Mucosa of rectum (tissue), 2 donors: ENCODE measurements at regions not wholly inside any gene's neighbourhood (a gene's known extent, or its start where the extent isn't known, plus 50 kb on each side); places are given as distances from the start of the nearest gene placed in this dataset.
"Not testable (repeated sequence)": the region's sequence is repeated elsewhere in the genome, so short reads cannot be mapped to it uniquely, and the experiment has no call there.

ENCODE experiments used
- H3K27ac ChIP-seq, 2 donors: one replicate each; pipeline ENCODE4 v1.7.0; 2013; ENCODE audit warnings: inconsistent platforms in 2 of 2, low read depth in 2 of 2, low read length in 2 of 2
- H3K27me3 ChIP-seq, 2 donors: one replicate each; pipeline ENCODE4 v1.7.0; 2013; ENCODE audit warnings: low read length in 2 of 2; ENCODE audit not compliant: control insufficient read depth in 2 of 2, insufficient read depth in 2 of 2
- H3K36me3 ChIP-seq, 2 donors: one replicate each; pipeline ENCODE4 v1.7.0; 2013; ENCODE audit warnings: low read length in 2 of 2; ENCODE audit not compliant: control insufficient read depth in 2 of 2, insufficient read depth in 2 of 2
- H3K4me1 ChIP-seq, 2 donors: one replicate each; pipeline ENCODE4 v1.7.0; 2013; ENCODE audit warnings: low read length in 2 of 2, mild to moderate bottlenecking in 1 of 2; ENCODE audit not compliant: control insufficient read depth in 2 of 2, insufficient read depth in 2 of 2
- H3K4me3 ChIP-seq, 2 donors: one replicate each; pipeline ENCODE4 v1.7.0; 2013; ENCODE audit warnings: low read length in 2 of 2
- H3K9ac ChIP-seq, 2 donors: one replicate each; pipeline ENCODE4 v1.7.0; 2013; ENCODE audit warnings: low read length in 2 of 2, low read depth in 1 of 2, mild to moderate bottlenecking in 1 of 2
- H3K9me3 ChIP-seq, 2 donors: one replicate each; pipeline ENCODE4 v1.7.0; 2013; ENCODE audit warnings: low read length in 2 of 2; ENCODE audit not compliant: control insufficient read depth in 2 of 2
- donor health status: healthy.
- donor health status: Normal muscosa, but diverticular disease.

DNA sequence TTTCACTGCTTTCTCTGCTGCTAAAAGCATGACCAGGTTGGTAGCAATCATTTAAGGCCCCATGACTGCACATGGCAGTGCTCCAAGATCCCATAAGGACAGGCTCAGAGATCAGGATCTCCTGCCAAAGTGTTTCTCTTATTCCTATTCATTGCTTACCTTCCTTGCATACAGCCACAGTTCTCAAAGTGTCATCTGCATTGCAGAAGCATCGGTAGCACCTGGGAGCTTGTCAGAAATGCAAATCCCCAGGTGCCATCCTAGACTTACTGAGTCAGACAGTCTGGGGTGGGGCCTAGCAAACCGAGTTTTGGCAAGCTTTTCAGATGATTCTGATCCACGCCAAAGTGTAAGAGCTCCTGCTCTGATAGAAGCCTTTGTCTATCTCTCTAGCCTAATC is 489.0 kb upstream of the AUTS2 start:
- H3K4me1 ChIP-seq: no peaks in the 10 kb centered on the region
- no peak overlapping the region for H3K4me3 ChIP-seq
- H3K9ac ChIP-seq: no peak overlapping the region
- no peak overlapping the region for H3K27ac ChIP-seq
- no peaks in the 10 kb centered on the region for H3K36me3 ChIP-seq
- no peaks in the 10 kb centered on the region for H3K27me3 ChIP-seq
- H3K9me3 ChIP-seq: no peaks in the 10 kb centered on the region

DNA sequence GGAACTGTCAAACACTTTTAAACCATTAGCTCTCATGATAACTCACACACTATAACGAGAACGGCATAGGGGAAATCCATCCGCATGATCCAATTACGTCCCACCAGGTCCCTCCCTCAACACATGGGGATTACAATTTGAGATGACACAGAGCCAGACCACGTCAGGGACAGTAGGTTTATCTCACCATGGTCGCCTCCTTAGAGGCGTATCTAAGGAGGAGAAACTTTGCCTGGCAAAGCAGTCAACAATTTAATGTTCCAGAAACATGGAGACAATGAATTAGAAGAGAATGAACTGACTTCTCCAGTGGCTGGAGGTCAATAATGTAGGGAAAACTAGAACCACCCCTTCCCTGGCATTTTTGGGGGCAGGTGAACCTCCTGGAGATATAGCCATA is 488.4 kb upstream of the AUTS2 start:
- Histone ChIP-seq H3K27ac (no peak overlapping the region), H3K9ac (no peak overlapping the region), H3K36me3 (no peaks in the 10 kb centered on the region), H3K27me3 (no peaks in the 10 kb centered on the region), H3K4me3 (no peak overlapping the region), H3K9me3 (no peaks in the 10 kb centered on the region), H3K4me1 (no peaks in the 10 kb centered on the region)

DNA sequence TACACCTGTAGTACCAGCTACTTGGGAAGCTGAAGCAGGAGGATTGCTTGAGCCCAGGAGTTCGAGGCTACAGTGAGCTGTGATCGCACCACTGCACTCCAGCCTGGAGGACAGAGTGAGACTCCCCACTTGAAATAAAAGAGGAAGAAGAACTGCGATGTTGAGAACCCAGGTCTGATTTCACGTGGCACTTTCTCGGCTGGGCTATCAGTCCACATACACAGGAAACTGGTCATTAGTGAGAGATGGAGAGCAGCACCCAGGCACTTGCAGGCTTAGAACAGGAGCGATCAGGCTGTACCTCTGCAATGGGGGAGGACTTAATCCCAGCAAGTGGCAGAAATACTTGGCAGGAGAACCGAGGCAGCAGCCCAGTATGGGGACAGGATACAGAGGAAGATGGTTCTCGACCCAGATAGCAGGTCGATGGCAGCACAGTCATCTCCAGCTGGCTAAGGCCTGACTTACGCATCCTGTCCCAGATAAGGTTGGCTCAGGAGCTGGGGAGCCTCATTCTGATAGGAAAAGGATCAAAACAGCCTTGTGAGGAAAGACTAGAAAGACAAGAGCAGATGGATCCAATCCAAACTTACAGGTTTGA is 487.7 kb upstream of the AUTS2 start:
- H3K27ac ChIP-seq: no peak overlapping the region
- no peak overlapping the region for H3K9ac ChIP-seq
- no peaks in the 10 kb centered on the region for H3K36me3 ChIP-seq
- no peaks in the 10 kb centered on the region for H3K27me3 ChIP-seq
- H3K4me1 ChIP-seq: no peaks in the 10 kb centered on the region
- H3K9me3 ChIP-seq: no peaks in the 10 kb centered on the region
- H3K4me3 ChIP-seq: no peak overlapping the region

DNA sequence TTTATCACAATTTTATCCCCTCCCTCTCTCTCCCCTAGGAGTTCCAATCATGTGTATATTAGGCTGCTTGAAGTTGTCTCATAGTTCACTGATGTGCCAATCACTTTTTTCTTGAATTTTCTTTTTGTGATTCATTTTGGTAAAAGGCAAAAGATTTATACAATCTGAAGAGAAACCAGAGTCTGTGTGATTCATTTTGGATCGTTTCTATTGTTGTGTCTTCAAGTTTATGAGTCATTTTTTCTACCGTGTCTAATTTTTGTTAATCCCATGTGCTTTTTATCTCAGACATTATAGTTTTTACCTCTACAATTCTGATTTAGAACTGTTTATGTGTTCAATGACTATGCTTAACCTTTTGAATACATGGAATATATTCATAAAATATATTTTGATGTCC is 483.9 kb upstream of the AUTS2 start:
- H3K9ac ChIP-seq: no peak overlapping the region
- no peaks in the 10 kb centered on the region for H3K36me3 ChIP-seq
- H3K4me3 ChIP-seq: no peak overlapping the region
- H3K27ac ChIP-seq: no peak overlapping the region
- no peaks in the 10 kb centered on the region for H3K9me3 ChIP-seq
- no peaks in the 10 kb centered on the region for H3K27me3 ChIP-seq
- H3K4me1 ChIP-seq: no peaks in the 10 kb centered on the region

DNA sequence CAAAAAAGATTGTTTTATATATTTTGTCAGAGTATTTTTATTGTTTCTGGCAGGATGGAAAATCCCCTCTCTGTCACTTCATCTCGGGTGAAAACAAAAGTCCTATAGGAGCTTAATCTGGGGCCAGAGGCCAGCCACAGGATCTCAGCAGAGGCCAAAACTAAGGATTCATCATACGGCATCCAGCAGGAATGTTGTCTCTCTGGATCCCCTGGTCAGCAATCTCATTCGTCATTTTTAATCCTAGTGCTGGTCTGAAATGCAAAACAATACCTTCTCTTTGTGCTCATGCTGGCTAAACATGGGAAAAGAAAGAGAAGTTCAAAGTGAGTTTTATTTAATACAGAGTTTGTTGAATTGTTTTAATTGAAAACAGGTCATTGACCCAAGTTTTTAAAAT is 482.5 kb upstream of the AUTS2 start:
- Histone ChIP-seq H3K4me3 (no peak overlapping the region), H3K27me3 (no peaks in the 10 kb centered on the region), H3K4me1 (no peaks in the 10 kb centered on the region), H3K9ac (no peak overlapping the region), H3K27ac (no peak overlapping the region), H3K9me3 (no peaks in the 10 kb centered on the region), H3K36me3 (no peaks in the 10 kb centered on the region)

DNA sequence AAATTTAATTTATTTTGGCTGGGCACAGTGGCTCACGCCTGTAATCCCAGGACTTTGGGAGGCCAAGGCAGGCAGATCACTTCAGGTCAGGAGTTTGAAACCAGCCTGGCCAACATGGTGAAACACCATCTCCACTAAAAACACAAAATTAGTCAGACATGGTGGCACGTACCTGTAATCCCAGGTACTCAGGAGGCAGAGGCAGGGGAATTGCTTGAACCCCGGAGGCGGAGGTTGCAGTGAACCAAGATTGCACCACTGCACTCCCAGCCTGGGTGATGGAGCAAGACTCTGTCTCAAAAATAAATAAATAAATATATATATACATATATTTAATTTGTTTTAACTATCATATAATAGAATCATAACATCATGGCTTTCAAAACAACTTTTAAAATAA is 482.1 kb upstream of the AUTS2 start:
- not testable (repeated sequence) for H3K27ac ChIP-seq, H3K27me3 ChIP-seq, H3K36me3 ChIP-seq, H3K4me1 ChIP-seq, H3K4me3 ChIP-seq, H3K9ac ChIP-seq, H3K9me3 ChIP-seq

DNA sequence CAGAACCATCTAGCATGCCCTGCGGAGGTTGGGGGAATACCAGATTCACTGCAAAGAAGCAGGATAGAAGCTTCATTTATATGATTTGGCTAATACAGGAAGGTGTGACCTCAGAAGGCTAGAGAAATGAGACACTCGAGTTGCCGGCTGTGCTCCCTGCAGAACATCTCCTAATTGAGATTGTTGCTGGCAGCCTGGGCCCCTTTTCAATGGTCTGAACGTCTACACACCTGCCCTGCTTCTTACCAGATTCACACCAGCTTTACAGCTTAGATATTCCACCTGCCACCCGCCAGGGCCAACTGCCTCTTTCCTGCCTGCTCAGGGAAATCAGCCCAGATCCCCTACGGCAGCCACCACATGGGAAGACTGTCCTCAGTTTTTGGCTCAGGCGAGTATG is 475.3 kb upstream of the AUTS2 start:
- Histone ChIP-seq H3K4me3 (no peak overlapping the region), H3K4me1 (no peaks in the 10 kb centered on the region), H3K9me3 (no peaks in the 10 kb centered on the region), H3K9ac (no peak overlapping the region), H3K36me3 (no peaks in the 10 kb centered on the region), H3K27me3 (no peaks in the 10 kb centered on the region), H3K27ac (no peak overlapping the region)

DNA sequence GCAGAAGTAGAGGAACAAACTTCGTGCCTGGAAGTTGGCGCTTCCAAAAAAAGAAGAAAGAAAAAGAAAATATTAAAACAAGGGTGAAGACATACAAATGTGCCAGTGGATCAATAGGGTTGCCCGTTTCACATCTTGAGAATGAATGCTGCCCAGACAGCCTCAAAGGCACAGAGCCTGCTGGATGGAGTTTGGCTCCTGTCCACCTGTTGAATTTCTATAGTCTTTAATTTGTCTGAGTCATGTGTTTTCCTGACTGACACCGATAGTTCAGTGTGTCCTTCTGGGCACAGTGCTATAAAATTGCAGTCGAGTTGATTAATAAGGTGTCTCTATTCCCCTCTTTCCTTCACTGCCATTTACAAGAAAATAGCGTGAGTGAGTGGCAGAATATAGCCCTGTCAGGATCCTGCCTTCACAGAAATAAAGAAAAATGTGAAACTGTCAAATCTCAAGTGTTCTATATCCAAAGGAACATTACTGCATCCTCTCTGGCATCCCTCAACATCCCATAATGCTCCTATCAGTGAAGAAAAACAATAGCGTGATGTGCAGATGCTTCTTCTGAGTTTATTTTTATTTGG is 471.3 kb upstream of the AUTS2 start:
- no peaks in the 10 kb centered on the region for H3K36me3 ChIP-seq
- no peak overlapping the region for H3K9ac ChIP-seq
- no peaks in the 10 kb centered on the region for H3K9me3 ChIP-seq
- no peak overlapping the region for H3K27ac ChIP-seq
- H3K4me3 ChIP-seq: no peak overlapping the region
- H3K4me1 ChIP-seq: no peaks in the 10 kb centered on the region
- H3K27me3 ChIP-seq: no peaks in the 10 kb centered on the region

DNA sequence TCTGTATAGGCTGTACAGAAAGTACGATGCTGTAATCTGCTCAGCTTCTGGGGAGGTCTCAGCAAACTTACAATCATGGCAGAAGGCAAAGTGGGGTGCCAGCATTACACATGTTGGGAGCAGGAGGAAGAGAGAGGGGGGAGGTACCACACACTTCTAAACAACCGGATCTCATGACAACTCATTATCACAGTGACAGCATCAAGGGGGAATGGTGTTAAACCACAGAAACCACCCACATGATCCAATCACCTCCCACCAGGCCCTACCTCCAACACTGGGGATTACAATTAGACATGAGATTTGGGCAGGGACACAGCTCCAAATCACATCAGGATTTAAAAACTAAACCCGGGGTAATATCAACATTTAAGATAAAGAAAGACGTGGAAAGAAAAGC is 468.8 kb upstream of the AUTS2 start:
- H3K9me3 ChIP-seq: no peaks in the 10 kb centered on the region
- no peaks in the 10 kb centered on the region for H3K36me3 ChIP-seq
- no peak overlapping the region for H3K4me3 ChIP-seq
- no peaks in the 10 kb centered on the region for H3K27me3 ChIP-seq
- no peak overlapping the region for H3K9ac ChIP-seq
- no peak overlapping the region for H3K27ac ChIP-seq
- H3K4me1 ChIP-seq: no peaks in the 10 kb centered on the region

DNA sequence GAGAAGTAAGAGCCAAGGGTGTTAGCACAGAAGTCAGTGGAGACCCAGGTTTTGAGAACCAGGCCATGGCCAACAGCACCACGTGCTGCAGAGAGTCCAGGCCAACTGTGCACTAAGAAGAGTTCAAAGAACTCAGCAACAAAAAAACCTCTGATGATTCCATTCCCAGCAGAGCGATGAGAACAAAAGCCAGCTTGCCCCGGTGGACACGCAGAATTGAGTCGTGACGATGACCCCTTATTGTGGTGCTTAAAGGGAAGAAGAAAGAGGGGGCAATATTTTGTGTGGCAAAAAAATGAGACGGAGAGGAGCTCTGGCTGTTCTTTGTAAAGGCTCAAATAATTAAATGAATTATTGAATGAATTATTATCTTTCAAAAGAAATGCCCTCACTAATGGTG is 468.3 kb upstream of the AUTS2 start:
- H3K27ac ChIP-seq: no peak overlapping the region
- H3K36me3 ChIP-seq: no peaks in the 10 kb centered on the region
- no peak overlapping the region for H3K4me3 ChIP-seq
- no peaks in the 10 kb centered on the region for H3K9me3 ChIP-seq
- no peak overlapping the region for H3K9ac ChIP-seq
- no peaks in the 10 kb centered on the region for H3K27me3 ChIP-seq
- no peaks in the 10 kb centered on the region for H3K4me1 ChIP-seq

DNA sequence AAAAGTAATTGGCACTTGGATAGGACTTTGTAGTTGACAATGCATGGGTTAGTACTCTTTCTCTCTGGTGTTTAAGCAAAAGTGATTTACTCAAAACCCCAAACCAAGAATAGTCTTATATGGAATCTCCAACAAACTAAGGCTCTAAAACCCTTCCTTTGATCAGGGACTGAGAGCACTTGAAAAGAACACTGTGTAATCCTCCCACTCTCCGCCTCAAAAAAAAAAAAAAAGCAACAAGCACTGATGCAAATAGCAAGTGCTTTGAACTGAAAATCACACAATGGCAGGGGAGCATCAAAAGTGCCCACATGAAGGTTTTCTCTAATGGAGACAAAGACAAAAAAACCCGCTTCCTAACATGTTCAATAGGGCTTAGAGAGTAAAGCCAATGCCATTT is 467.9 kb upstream of the AUTS2 start:
- no peaks in the 10 kb centered on the region for H3K36me3 ChIP-seq
- no peak overlapping the region for H3K27ac ChIP-seq
- H3K27me3 ChIP-seq: no peaks in the 10 kb centered on the region
- H3K9me3 ChIP-seq: no peaks in the 10 kb centered on the region
- H3K4me1 ChIP-seq: no peaks in the 10 kb centered on the region
- H3K9ac ChIP-seq: no peak overlapping the region
- H3K4me3 ChIP-seq: no peak overlapping the region
